Body of pancreas (tissue), 4 donors: ENCODE measurements at regions not wholly inside any gene's neighbourhood (a gene's known extent, or its start where the extent isn't known, plus 50 kb on each side); places are given as distances from the start of the nearest gene placed in this dataset.

ENCODE experiments used
- POLR2A ChIP-seq, 3 donors: fragments of 450-650 bp; IDR thresholded peaks; one replicate each; pipeline ENCODE4 v1.6.1; 2016; ENCODE audit warnings: antibody characterized with exemption in 3 of 3, mild to moderate bottlenecking in 2 of 3
- TF ChIP-seq, protein P1 (sequence below), 7 experiments: fragments of 450-650 bp in 4 of 7; fragments of 200-600 bp in 3 of 7; sonication (generic) in 3 of 7; IDR thresholded peaks; one replicate each; pipeline ENCODE4 v1.5.1; 2016 to 2019; ENCODE audit warnings: antibody characterized with exemption in 7 of 7

DNA sequence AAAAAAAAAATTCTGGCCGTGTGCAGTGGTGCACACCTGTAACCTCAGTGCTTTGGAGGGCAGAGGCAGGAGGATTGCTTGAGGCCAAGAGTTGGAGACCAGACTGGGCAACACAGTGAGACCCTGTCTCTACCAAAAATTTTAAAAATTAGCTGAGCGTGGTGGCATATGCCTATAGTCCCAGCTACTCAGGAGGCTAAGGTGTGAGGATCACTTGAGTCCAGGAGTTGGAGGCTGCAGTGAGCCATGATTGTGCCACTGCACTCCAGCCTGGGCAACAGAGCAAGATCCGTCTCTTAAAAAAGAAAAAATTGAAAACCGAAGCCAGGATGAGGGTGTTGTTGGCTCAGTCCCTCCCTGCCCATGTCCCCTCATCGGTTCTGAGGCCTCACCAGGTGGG is 55.9 kb upstream of the PAX7 start:
- TF ChIP-seq, protein P1, sequence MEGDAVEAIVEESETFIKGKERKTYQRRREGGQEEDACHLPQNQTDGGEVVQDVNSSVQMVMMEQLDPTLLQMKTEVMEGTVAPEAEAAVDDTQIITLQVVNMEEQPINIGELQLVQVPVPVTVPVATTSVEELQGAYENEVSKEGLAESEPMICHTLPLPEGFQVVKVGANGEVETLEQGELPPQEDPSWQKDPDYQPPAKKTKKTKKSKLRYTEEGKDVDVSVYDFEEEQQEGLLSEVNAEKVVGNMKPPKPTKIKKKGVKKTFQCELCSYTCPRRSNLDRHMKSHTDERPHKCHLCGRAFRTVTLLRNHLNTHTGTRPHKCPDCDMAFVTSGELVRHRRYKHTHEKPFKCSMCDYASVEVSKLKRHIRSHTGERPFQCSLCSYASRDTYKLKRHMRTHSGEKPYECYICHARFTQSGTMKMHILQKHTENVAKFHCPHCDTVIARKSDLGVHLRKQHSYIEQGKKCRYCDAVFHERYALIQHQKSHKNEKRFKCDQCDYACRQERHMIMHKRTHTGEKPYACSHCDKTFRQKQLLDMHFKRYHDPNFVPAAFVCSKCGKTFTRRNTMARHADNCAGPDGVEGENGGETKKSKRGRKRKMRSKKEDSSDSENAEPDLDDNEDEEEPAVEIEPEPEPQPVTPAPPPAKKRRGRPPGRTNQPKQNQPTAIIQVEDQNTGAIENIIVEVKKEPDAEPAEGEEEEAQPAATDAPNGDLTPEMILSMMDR (IDR thresholded peaks at IDR 0.05): no peak
- TF ChIP-seq POLR2A (IDR thresholded peaks at IDR 0.05): no peak
